ENCODE measurements at regions not wholly inside any gene's neighbourhood (a gene's known extent, or its start where the extent isn't known, plus 50 kb on each side); places are given as distances from the start of the nearest gene placed in this dataset.

DNA sequence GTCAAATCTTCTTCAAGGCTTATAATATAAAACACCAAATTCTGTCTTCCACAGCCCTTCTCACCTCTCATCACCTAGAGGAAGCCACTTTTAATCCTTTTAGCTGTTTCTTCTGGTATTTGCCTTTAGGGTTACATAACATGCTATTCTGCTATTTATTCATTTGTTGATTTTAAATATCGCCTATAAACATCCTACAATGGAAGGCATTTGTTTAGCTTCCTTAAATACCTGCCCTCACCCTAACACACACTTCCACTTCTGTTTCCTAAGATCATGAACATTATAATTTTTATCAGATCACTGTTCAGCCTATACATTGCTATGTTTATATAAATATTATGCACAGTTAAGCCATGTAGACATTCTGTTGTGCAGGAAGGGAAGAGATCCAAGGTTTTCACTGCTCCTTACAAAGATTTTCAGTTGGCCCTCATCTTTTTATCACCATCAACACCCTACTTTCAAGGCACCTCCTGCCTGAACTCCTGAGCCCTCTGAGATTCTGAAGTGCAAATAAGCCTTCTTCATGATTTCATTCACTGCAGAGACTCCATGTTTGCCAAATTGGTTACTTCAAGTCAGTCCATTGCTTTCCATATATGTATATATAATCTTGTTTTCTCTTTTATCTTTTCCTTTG, 356.9 kb upstream of the ACTBL2 start:
- H3K27me3 Mint-ChIP-seq = no peaks in the 10 kb centered on the region
- no peak overlapping the region for H3K4me3 Mint-ChIP-seq (ENCODE audit: low read depth)
- no peaks in the 10 kb centered on the region for H3K36me3 Mint-ChIP-seq (ENCODE audit: insufficient read depth)
- H3K27ac Mint-ChIP-seq = peak overlapping the region; percentile 1
- peaks cover 4% of the 10 kb centered on the region for H3K9me3 Mint-ChIP-seq (ENCODE audit: low read depth)
- H3K4me1 Mint-ChIP-seq (ENCODE audit: low read depth) = peaks cover 28% of the 10 kb centered on the region
- TF ChIP-seq, protein P1, sequence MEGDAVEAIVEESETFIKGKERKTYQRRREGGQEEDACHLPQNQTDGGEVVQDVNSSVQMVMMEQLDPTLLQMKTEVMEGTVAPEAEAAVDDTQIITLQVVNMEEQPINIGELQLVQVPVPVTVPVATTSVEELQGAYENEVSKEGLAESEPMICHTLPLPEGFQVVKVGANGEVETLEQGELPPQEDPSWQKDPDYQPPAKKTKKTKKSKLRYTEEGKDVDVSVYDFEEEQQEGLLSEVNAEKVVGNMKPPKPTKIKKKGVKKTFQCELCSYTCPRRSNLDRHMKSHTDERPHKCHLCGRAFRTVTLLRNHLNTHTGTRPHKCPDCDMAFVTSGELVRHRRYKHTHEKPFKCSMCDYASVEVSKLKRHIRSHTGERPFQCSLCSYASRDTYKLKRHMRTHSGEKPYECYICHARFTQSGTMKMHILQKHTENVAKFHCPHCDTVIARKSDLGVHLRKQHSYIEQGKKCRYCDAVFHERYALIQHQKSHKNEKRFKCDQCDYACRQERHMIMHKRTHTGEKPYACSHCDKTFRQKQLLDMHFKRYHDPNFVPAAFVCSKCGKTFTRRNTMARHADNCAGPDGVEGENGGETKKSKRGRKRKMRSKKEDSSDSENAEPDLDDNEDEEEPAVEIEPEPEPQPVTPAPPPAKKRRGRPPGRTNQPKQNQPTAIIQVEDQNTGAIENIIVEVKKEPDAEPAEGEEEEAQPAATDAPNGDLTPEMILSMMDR (IDR thresholded peaks at IDR 0.05; ENCODE audit: unreplicated experiment) = no peak
- no peak for DNase-seq (ENCODE audit: low spot score, unreplicated experiment)

DNA sequence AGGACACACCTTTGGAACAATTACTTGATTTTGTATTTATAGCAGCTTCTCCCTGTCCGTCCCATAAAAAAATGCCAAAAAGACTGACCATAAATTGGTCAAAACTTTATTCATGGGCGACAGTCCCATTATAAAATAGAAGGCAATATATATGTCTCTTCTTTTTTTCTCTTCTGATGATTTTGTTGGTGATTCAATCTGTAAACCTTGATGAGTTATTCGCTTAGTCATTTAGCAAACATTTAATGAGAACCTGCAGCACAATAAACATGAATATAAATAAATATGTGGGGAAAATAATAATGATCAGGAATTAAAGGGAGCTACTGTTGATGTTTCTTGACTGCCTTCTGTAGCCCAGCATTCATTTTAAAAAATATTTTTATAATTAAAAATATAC, 356.4 kb upstream of the ACTBL2 start:
- Mint-ChIP-seq H3K27ac (no peak overlapping the region), H3K9me3 (ENCODE audit: low read depth) (peaks cover 6% of the 10 kb centered on the region), H3K4me1 (ENCODE audit: low read depth) (peaks cover 29% of the 10 kb centered on the region), H3K36me3 (ENCODE audit: insufficient read depth) (no peaks in the 10 kb centered on the region), H3K4me3 (ENCODE audit: low read depth) (no peak overlapping the region), H3K27me3 (no peaks in the 10 kb centered on the region)
- TF ChIP-seq, protein P1 (IDR thresholded peaks at IDR 0.05; ENCODE audit: unreplicated experiment) = no peak
- no peak for DNase-seq (ENCODE audit: low spot score, unreplicated experiment)

DNA sequence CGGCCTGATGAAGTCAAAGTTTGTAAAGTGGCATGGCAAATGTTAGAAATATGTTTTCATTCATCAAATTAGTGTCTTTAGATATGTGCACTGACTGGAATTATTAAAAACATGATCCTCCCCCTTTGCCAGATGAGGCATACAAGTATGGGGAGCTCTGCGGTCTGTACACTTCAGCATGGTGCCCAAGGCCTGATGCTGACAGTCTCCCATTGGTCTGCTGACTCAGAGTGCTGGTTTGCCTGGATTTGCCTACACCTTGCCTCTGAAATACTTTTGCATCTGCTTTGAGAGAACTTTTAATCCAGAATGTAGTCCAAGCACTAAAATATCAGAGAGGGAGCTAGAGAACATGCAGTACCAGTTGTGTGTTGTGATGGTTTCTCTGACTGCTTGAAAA, 354.3 kb upstream of the ACTBL2 start:
- H3K36me3 Mint-ChIP-seq (ENCODE audit: insufficient read depth) = no peaks in the 10 kb centered on the region
- H3K4me3 Mint-ChIP-seq (ENCODE audit: low read depth) = no peak overlapping the region
- H3K27me3 Mint-ChIP-seq = no peaks in the 10 kb centered on the region
- H3K27ac Mint-ChIP-seq = no peak overlapping the region
- peaks cover 7% of the 10 kb centered on the region for H3K9me3 Mint-ChIP-seq (ENCODE audit: low read depth)
- DNase-seq (ENCODE audit: low spot score, unreplicated experiment) = no peak
- H3K4me1 Mint-ChIP-seq (ENCODE audit: low read depth) = peaks cover 29% of the 10 kb centered on the region
- TF ChIP-seq, protein P1 (IDR thresholded peaks at IDR 0.05; ENCODE audit: unreplicated experiment) = no peak

DNA sequence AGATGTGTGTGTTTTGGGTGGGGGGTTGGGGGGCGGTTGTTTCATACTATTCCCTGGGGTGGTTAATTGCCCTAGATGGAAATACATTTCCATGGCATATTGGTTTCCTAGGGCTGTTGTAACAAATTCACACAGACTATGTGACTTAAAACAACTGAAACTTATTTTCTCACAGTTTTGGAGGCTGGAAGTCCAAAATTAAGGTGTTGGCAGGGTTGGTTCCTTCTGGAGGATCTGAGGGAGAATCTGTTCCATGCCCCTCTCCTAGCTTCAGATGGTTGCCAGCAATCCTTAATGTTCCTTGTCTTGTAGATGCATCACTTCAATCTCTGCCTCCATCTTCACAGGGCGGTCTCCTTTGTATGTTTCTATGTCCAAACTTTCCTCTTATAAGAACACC, 353.7 kb upstream of the ACTBL2 start:
- no peak overlapping the region for H3K27ac Mint-ChIP-seq
- no peaks in the 10 kb centered on the region for H3K36me3 Mint-ChIP-seq (ENCODE audit: insufficient read depth)
- no peak overlapping the region for H3K4me3 Mint-ChIP-seq (ENCODE audit: low read depth)
- no peaks in the 10 kb centered on the region for H3K27me3 Mint-ChIP-seq
- TF ChIP-seq, protein P1 (IDR thresholded peaks at IDR 0.05; ENCODE audit: unreplicated experiment) = no peak
- H3K4me1 Mint-ChIP-seq (ENCODE audit: low read depth) = peaks cover 28% of the 10 kb centered on the region
- no peak for DNase-seq (ENCODE audit: low spot score, unreplicated experiment)
- H3K9me3 Mint-ChIP-seq (ENCODE audit: low read depth) = peaks cover 7% of the 10 kb centered on the region

DNA sequence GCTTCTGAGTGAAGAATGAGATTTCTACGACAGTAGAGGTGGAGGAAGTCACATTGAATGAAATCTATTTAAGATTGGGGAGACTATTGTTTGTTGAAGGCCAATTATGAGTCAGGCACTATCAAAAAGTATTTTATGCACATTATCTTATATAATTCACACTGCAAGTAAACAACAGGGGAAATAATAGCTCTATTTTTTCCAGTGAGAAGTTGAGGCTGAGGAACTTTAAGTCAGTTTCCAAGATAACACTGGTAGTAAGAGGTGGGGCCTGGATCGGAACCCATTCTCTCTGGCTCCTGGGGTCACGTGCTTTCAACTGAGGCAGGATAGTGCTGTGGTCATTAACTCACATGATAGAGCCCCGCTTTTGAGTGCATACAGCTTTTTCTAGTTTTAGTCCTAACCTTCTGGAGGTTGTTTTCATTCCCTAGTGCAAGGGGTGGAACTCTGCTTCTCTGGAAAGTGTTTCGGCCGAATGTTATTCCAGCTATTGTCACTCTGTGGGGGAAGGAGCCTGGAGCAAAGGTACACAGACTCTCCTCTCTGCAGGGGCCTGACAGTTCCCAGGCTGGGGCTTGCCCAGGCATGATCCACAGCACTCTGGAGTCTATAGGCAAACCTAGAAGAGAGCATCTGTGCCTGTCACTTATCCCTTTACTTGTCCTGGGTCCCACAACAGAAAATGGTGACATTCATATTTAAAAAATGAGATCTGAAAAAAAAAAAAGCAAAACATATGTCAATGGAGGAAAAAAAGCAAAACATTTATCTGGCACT, 352.4 kb upstream of the ACTBL2 start:
- no peak overlapping the region for H3K4me3 Mint-ChIP-seq (ENCODE audit: low read depth)
- H3K4me1 Mint-ChIP-seq (ENCODE audit: low read depth) = peaks cover 28% of the 10 kb centered on the region
- TF ChIP-seq, protein P1 (IDR thresholded peaks at IDR 0.05; ENCODE audit: unreplicated experiment) = no peak
- H3K27ac Mint-ChIP-seq = peak overlapping the region; percentile 90
- no peaks in the 10 kb centered on the region for H3K36me3 Mint-ChIP-seq (ENCODE audit: insufficient read depth)
- no peak for DNase-seq (ENCODE audit: low spot score, unreplicated experiment)
- no peaks in the 10 kb centered on the region for H3K27me3 Mint-ChIP-seq
- peaks cover 7% of the 10 kb centered on the region for H3K9me3 Mint-ChIP-seq (ENCODE audit: low read depth)
